HCT116 (cell line): ENCODE measurements at regions not wholly inside any gene's neighbourhood (a gene's known extent, or its start where the extent isn't known, plus 50 kb on each side); places are given as distances from the start of the nearest gene placed in this dataset.
"Not testable (repeated sequence)": the region's sequence is repeated elsewhere in the genome, so short reads cannot be mapped to it uniquely, and the experiment has no call there.

Source experiments
- ATAC-seq: fragments of 200-7000 bp; cut with Tn5 transposase; 2 replicates; pipeline ENCODE4 v1.9.1; 2020; ENCODE audit warnings: mild to moderate bottlenecking, moderate library complexity
- BruUV-seq: library from RNA; stranded (reverse); fragments of 400-500 nt; replicated peaks from 2 replicates; lab custom pipeline; 2021; lab: Mats Ljungman, UMichigan
- CTCF ChIA-PET: fragments of 300-600 bp; sonication (Branson Sonifier 250); formaldehyde crosslinking; loops from one replicate; lab custom pipeline; 2021; ENCODE audit warnings: antibody characterized with exemption; lab: Charles Lee
- POLR2A ChIA-PET: fragments of 300-600, 350-600 bp; sonication (Branson Sonifier 250); formaldehyde crosslinking; loops from one replicate; lab custom pipeline; 2021; ENCODE audit warnings: antibody characterized with exemption; lab: Charles Lee
- RAD21 ChIA-PET, 2 experiments: fragments of 300-600 bp; sonication (Branson Sonifier 250); formaldehyde crosslinking; loops; one replicate each; lab custom pipeline; 2023; ENCODE audit warnings: low total read pairs in 2 of 2; ENCODE audit not compliant: uncharacterized antibody in 2 of 2, unreplicated experiment in 2 of 2, low non-redundant PET in 1 of 2; lab: Charles Lee
- DNase-seq: peaks from one replicate; pipeline ENCODE4 v3.0.0-alpha.2; 2010; ENCODE audit warnings: low read depth, low spot score
- H2AFZ ChIP-seq: fragments of 200-600 bp; shearing (Covaris generic), sonication (generic); 2 replicates; pipeline ENCODE4 v1.6.1; 2017; ENCODE audit warnings: low read depth, mixed run types, mixed read lengths, antibody characterized with exemption, low read length; ENCODE audit not compliant: poor library complexity, severe bottlenecking
- H3K27ac ChIP-seq: 2 replicates; pipeline ENCODE4 v1.5.1; 2012; ENCODE audit warnings: low read depth, low read length
- H3K27me3 ChIP-seq: fragments of 200-600 bp; sonication (generic); 2 replicates; pipeline ENCODE4 v1.6.1; 2016; ENCODE audit warnings: mixed run types, low read length, mixed read lengths; ENCODE audit not compliant: insufficient read depth
- H3K36me3 ChIP-seq, 2 experiments: fragments of 200-500 bp in 1 of 2; fragments of 200-600 bp in 1 of 2; sonication (Bioruptor generic) in 1 of 2; sonication (generic) in 1 of 2; 2 replicates each; pipeline versions ENCODE4 v1.5.1 to v1.6.1; 2014 to 2016; ENCODE audit warnings: low read length in 2 of 2, inconsistent platforms in 1 of 2, mixed read lengths in 1 of 2, mixed run types in 1 of 2; ENCODE audit not compliant: insufficient read depth in 2 of 2, control insufficient read depth in 1 of 2
- H3K4me1 ChIP-seq, 2 experiments: fragments of 200-600 bp in 1 of 2; sonication (generic) in 1 of 2; 2 replicates each; pipeline versions ENCODE4 v1.5.1 to v1.6.1; 2012 to 2017; ENCODE audit warnings: low read length in 2 of 2, inconsistent platforms in 1 of 2, mild to moderate bottlenecking in 1 of 2, mixed read lengths in 1 of 2, mixed run types in 1 of 2, moderate library complexity in 1 of 2; ENCODE audit not compliant: insufficient read depth in 2 of 2, control insufficient read depth in 1 of 2
- H3K4me2 ChIP-seq: fragments of 200-600 bp; sonication (generic); 2 replicates; pipeline ENCODE4 v1.6.1; 2017; ENCODE audit warnings: mixed run types, low read length, mixed read lengths
- H3K4me3 ChIP-seq, 2 experiments: fragments of 200-600 bp in 1 of 2; sonication (generic) in 1 of 2; replicated peaks in 1 of 2; 2 replicates each; pipeline ENCODE4 v1.5.1; 2011 to 2016; ENCODE audit warnings: low read length in 2 of 2, control low read depth in 1 of 2, low read depth in 1 of 2, mild to moderate bottlenecking in 1 of 2, mixed read lengths in 1 of 2, mixed run types in 1 of 2
- H3K79me2 ChIP-seq: fragments of 200-600 bp; sonication (generic); 2 replicates; pipeline ENCODE4 v1.6.1; 2017; ENCODE audit warnings: mild to moderate bottlenecking, mixed run types, low read length, moderate library complexity, mixed read lengths; ENCODE audit not compliant: insufficient read depth
- H3K9ac ChIP-seq: fragments of 200-600 bp; sonication (generic); 2 replicates; pipeline ENCODE4 v1.6.1; 2016; ENCODE audit warnings: low read length, mixed read lengths
- H3K9me2 ChIP-seq: fragments of 200-600 bp; sonication (generic), shearing (Covaris generic); 2 replicates; pipeline ENCODE4 v1.6.1; 2017; ENCODE audit warnings: mixed run types, mild to moderate bottlenecking, moderate library complexity; ENCODE audit not compliant: insufficient read depth
- H3K9me3 ChIP-seq, 2 experiments: fragments of 200-500 bp in 1 of 2; fragments of 200-600 bp in 1 of 2; sonication (Bioruptor generic) in 1 of 2; sonication (generic) in 1 of 2; 2 replicates each; pipeline ENCODE4 v1.6.1; 2014 to 2017; ENCODE audit warnings: low read length in 2 of 2, mixed read lengths in 2 of 2, inconsistent platforms in 1 of 2, low read depth in 1 of 2, mild to moderate bottlenecking in 1 of 2, mixed run types in 1 of 2, moderate library complexity in 1 of 2; ENCODE audit not compliant: control insufficient read depth in 1 of 2, insufficient read depth in 1 of 2
- H4K20me1 ChIP-seq: fragments of 200-600 bp; sonication (generic), shearing (Covaris generic); 2 replicates; pipeline ENCODE4 v1.6.1; 2017; ENCODE audit warnings: mixed run types, mild to moderate bottlenecking, moderate library complexity; ENCODE audit not compliant: insufficient read depth
- intact Hi-C: fragments of 100-400 bp; cut with micrococcal nuclease; formaldehyde crosslinking; loops from 2 replicates; pipeline ENCODE4 v1.10.0; 2022

- H3K9me3 ChIP-seq, RAD21 ChIA-PET, CTCF ChIA-PET, H3K9ac ChIP-seq, H3K9me2 ChIP-seq, H3K4me2 ChIP-seq, H4K20me1 ChIP-seq, H3K4me1 ChIP-seq, H3K79me2 ChIP-seq, POLR2A ChIA-PET, H2AFZ ChIP-seq, H3K36me3 ChIP-seq, H3K27ac ChIP-seq, H3K4me3 ChIP-seq, H3K27me3 ChIP-seq, BruUV-seq, ATAC-seq, DNase-seq, intact Hi-C loops: not testable (repeated sequence)
Measured at GRCh38 chr7:159335181-159335926, 190.7 kb upstream of the VIPR2 start.

- RAD21 ChIA-PET, DNase-seq, H3K36me3 ChIP-seq, ATAC-seq, H3K79me2 ChIP-seq, H3K9me2 ChIP-seq, H3K9ac ChIP-seq, H3K9me3 ChIP-seq, intact Hi-C loops, CTCF ChIA-PET, H3K27ac ChIP-seq, POLR2A ChIA-PET, H3K4me1 ChIP-seq, H4K20me1 ChIP-seq, BruUV-seq, H2AFZ ChIP-seq, H3K4me3 ChIP-seq, H3K4me2 ChIP-seq, H3K27me3 ChIP-seq: not testable (repeated sequence)
Measured at GRCh38 chr7:159332854-159333479, 188.3 kb upstream of the VIPR2 start.
